ENCODE measurements at regions not wholly inside any gene's neighbourhood (a gene's known extent, or its start where the extent isn't known, plus 50 kb on each side); places are given as distances from the start of the nearest gene placed in this dataset.
A peak's percentile ranks its signal among the peaks of the same experiment; 100 is the strongest.

- H3K4me1 ChIP-seq (ENCODE audit: insufficient read depth), result no peaks in the 10 kb centered on the region
- no peaks in the 10 kb centered on the region for H3K79me2 ChIP-seq (ENCODE audit: insufficient read depth)
- no peak overlapping the region for H3K27ac ChIP-seq
- TF ChIP-seq EZH2 (IDR thresholded peaks at IDR 0.05; ENCODE audit: insufficient read depth, poor library complexity, severe bottlenecking) (no peak), EZH2phosphoT487 (IDR thresholded peaks at IDR 0.05; ENCODE audit: insufficient read depth, low read depth) (no peak)
- H3K36me3 ChIP-seq (ENCODE audit: low read depth), result no peaks in the 10 kb centered on the region
- no peak overlapping the region for H2AFZ ChIP-seq
- no peak overlapping the region for H3K4me3 ChIP-seq
- H3K4me2 ChIP-seq (ENCODE audit: unreplicated experiment), result no peak overlapping the region
- no peaks in the 10 kb centered on the region for H3F3A ChIP-seq (ENCODE audit: insufficient read depth)
- no peaks in the 10 kb centered on the region for H3K9me3 ChIP-seq (ENCODE audit: low read depth)
- DNase-seq, result no peak
- H3K27me3 ChIP-seq (replicated peaks; ENCODE audit: insufficient read depth), result no peaks in the 10 kb centered on the region
- no peaks in the 10 kb centered on the region for H4K20me1 ChIP-seq (ENCODE audit: insufficient read depth)
- in situ Hi-C loops (cut with MboI), result no loop called here
- no peaks in the 10 kb centered on the region for H3K9me2 ChIP-seq (ENCODE audit: insufficient read depth)
- H3K9ac ChIP-seq, result no peak overlapping the region
These were observed 251.9 kb upstream of the DAB1 start for GRCh38 chr1:57675776-57676175.

GRCh38 chr1:57674801-57675200, 250.9 kb upstream of the DAB1 start:
- in situ Hi-C loops (cut with MboI), result no loop called here
- no peak overlapping the region for H3K9ac ChIP-seq
- no peaks in the 10 kb centered on the region for H3K36me3 ChIP-seq (ENCODE audit: low read depth)
- H3K27ac ChIP-seq, result no peak overlapping the region
- no peaks in the 10 kb centered on the region for H3K79me2 ChIP-seq (ENCODE audit: insufficient read depth)
- no peak overlapping the region for H3K4me3 ChIP-seq
- no peaks in the 10 kb centered on the region for H3K27me3 ChIP-seq (replicated peaks; ENCODE audit: insufficient read depth)
- no peak overlapping the region for H3K4me2 ChIP-seq (ENCODE audit: unreplicated experiment)
- H2AFZ ChIP-seq, result no peak overlapping the region
- DNase-seq, result peak; percentile 27
- no peaks in the 10 kb centered on the region for H3K9me2 ChIP-seq (ENCODE audit: insufficient read depth)
- no peaks in the 10 kb centered on the region for H3K4me1 ChIP-seq (ENCODE audit: insufficient read depth)
- H4K20me1 ChIP-seq (ENCODE audit: insufficient read depth), result no peaks in the 10 kb centered on the region
- no peaks in the 10 kb centered on the region for H3K9me3 ChIP-seq (ENCODE audit: low read depth)
- no peaks in the 10 kb centered on the region for H3F3A ChIP-seq (ENCODE audit: insufficient read depth)
- no peak for TF ChIP-seq EZH2 (IDR thresholded peaks at IDR 0.05; ENCODE audit: insufficient read depth, poor library complexity, severe bottlenecking)
- no peak for TF ChIP-seq EZH2phosphoT487 (IDR thresholded peaks at IDR 0.05; ENCODE audit: insufficient read depth, low read depth)

GRCh38 chr1:57672346-57673140, 248.7 kb upstream of the DAB1 start:
- 75 to 81% methylated on average over 1 of the region's 1 CpG for WGBS, 2 experiments (ENCODE audit: low coverage in 1 of 2, low lambda C conversion rate in 2 of 2, missing lambda C conversion rate in 2 of 2)
- in situ Hi-C loops (cut with MboI), result no loop called here

GRCh38 chr1:57671750-57672149, 247.9 kb upstream of the DAB1 start:
- Histone ChIP-seq H3K36me3 (ENCODE audit: low read depth) (no peaks in the 10 kb centered on the region), H2AFZ (no peak overlapping the region), H4K20me1 (ENCODE audit: insufficient read depth) (no peaks in the 10 kb centered on the region), H3K9me2 (ENCODE audit: insufficient read depth) (no peaks in the 10 kb centered on the region), H3K4me2 (ENCODE audit: unreplicated experiment) (no peak overlapping the region), H3F3A (ENCODE audit: insufficient read depth) (no peaks in the 10 kb centered on the region), H3K27me3 (replicated peaks; ENCODE audit: insufficient read depth) (no peaks in the 10 kb centered on the region), H3K9ac (no peak overlapping the region), H3K4me3 (no peak overlapping the region), H3K4me1 (ENCODE audit: insufficient read depth) (no peaks in the 10 kb centered on the region), H3K9me3 (ENCODE audit: low read depth) (no peaks in the 10 kb centered on the region), H3K27ac (no peak overlapping the region), H3K79me2 (ENCODE audit: insufficient read depth) (no peaks in the 10 kb centered on the region)
- in situ Hi-C loops (cut with MboI), result no loop called here
- DNase-seq, result no peak
- TF ChIP-seq EZH2phosphoT487 (IDR thresholded peaks at IDR 0.05; ENCODE audit: insufficient read depth, low read depth), result no peak
- TF ChIP-seq EZH2 (IDR thresholded peaks at IDR 0.05; ENCODE audit: insufficient read depth, poor library complexity, severe bottlenecking), result no peak

More at GRCh38 chr1:57672346-57673140, 248.7 kb upstream of the DAB1 start:
- no peak overlapping the region for H2AFZ ChIP-seq
- no peaks in the 10 kb centered on the region for H3K79me2 ChIP-seq (ENCODE audit: insufficient read depth)
- no peak overlapping the region for H3K9ac ChIP-seq
- TF ChIP-seq EZH2 (IDR thresholded peaks at IDR 0.05; ENCODE audit: insufficient read depth, poor library complexity, severe bottlenecking) (no peak), EZH2phosphoT487 (IDR thresholded peaks at IDR 0.05; ENCODE audit: insufficient read depth, low read depth) (no peak)
- H3K4me1 ChIP-seq (ENCODE audit: insufficient read depth), result no peaks in the 10 kb centered on the region
- no peak overlapping the region for H3K27ac ChIP-seq
- H3F3A ChIP-seq (ENCODE audit: insufficient read depth), result no peaks in the 10 kb centered on the region
- no peak overlapping the region for H3K4me3 ChIP-seq
- no peaks in the 10 kb centered on the region for H3K9me2 ChIP-seq (ENCODE audit: insufficient read depth)
- no peak overlapping the region for H3K4me2 ChIP-seq (ENCODE audit: unreplicated experiment)
- DNase-seq, result no peak
- no peaks in the 10 kb centered on the region for H3K36me3 ChIP-seq (ENCODE audit: low read depth)
- no peaks in the 10 kb centered on the region for H3K9me3 ChIP-seq (ENCODE audit: low read depth)
- H4K20me1 ChIP-seq (ENCODE audit: insufficient read depth), result no peaks in the 10 kb centered on the region
- no peaks in the 10 kb centered on the region for H3K27me3 ChIP-seq (replicated peaks; ENCODE audit: insufficient read depth)

- Histone ChIP-seq H3K9ac (no peak overlapping the region), H3F3A (ENCODE audit: insufficient read depth) (no peaks in the 10 kb centered on the region), H2AFZ (no peak overlapping the region), H3K36me3 (ENCODE audit: low read depth) (no peaks in the 10 kb centered on the region), H3K27ac (no peak overlapping the region), H3K4me1 (ENCODE audit: insufficient read depth) (no peaks in the 10 kb centered on the region), H3K9me2 (ENCODE audit: insufficient read depth) (no peaks in the 10 kb centered on the region), H4K20me1 (ENCODE audit: insufficient read depth) (no peaks in the 10 kb centered on the region), H3K27me3 (replicated peaks; ENCODE audit: insufficient read depth) (no peaks in the 10 kb centered on the region), H3K4me3 (no peak overlapping the region), H3K9me3 (ENCODE audit: low read depth) (no peaks in the 10 kb centered on the region), H3K4me2 (ENCODE audit: unreplicated experiment) (no peak overlapping the region), H3K79me2 (ENCODE audit: insufficient read depth) (no peaks in the 10 kb centered on the region)
- TF ChIP-seq EZH2 (IDR thresholded peaks at IDR 0.05; ENCODE audit: insufficient read depth, poor library complexity, severe bottlenecking) (no peak), EZH2phosphoT487 (IDR thresholded peaks at IDR 0.05; ENCODE audit: insufficient read depth, low read depth) (no peak)
- no peak for DNase-seq
- 17 to 36% methylated on average over 1 of the region's 1 CpG for WGBS, 2 experiments (ENCODE audit: low coverage in 1 of 2, low lambda C conversion rate in 2 of 2, missing lambda C conversion rate in 2 of 2)
- in situ Hi-C loops (cut with MboI), result no loop called here
These were observed 235.9 kb upstream of the DAB1 start for GRCh38 chr1:57659804-57660203.
